ENCODE measurements at regions not wholly inside any gene's neighbourhood (a gene's known extent, or its start where the extent isn't known, plus 50 kb on each side); places are given as distances from the start of the nearest gene placed in this dataset.

GRCh38 chr2:168350380-168350779 is 103.0 kb upstream of the STK39 start:
- Histone ChIP-seq H3K27me3 (no peaks in the 10 kb centered on the region), H3K4me1 (no peaks in the 10 kb centered on the region), H3K9me3 (no peaks in the 10 kb centered on the region), H3K27ac (no peak overlapping the region), H3K4me3 (no peak overlapping the region), H3K36me3 (no peaks in the 10 kb centered on the region)
- DNase-seq: no peak
- no peak for ATAC-seq
- no peak for TF ChIP-seq CTCF (IDR thresholded peaks at IDR 0.05)
- intact Hi-C loops (cut with DNase I): no loop called here

- Histone ChIP-seq H3K9me3 (no peaks in the 10 kb centered on the region), H3K4me1 (no peaks in the 10 kb centered on the region), H3K4me3 (no peak overlapping the region), H3K36me3 (no peaks in the 10 kb centered on the region), H3K27me3 (no peaks in the 10 kb centered on the region), H3K27ac (no peak overlapping the region)
- intact Hi-C loops (cut with DNase I): no loop called here
- TF ChIP-seq CTCF (IDR thresholded peaks at IDR 0.05): no peak
- DNase-seq (no peak), ATAC-seq (no peak)
These were observed 102.8 kb upstream of the CERS6 start for GRCh38 chr2:168353251-168353650.

- ATAC-seq: no peak
- no peak for DNase-seq
- Histone ChIP-seq H3K9me3 (no peaks in the 10 kb centered on the region), H3K4me3 (no peak overlapping the region), H3K27ac (no peak overlapping the region), H3K36me3 (no peaks in the 10 kb centered on the region), H3K4me1 (no peaks in the 10 kb centered on the region), H3K27me3 (no peaks in the 10 kb centered on the region)
- intact Hi-C loops (cut with DNase I): no loop called here
- TF ChIP-seq CTCF (IDR thresholded peaks at IDR 0.05): no peak
These were observed 101.6 kb upstream of the CERS6 start for GRCh38 chr2:168354499-168354898.

GRCh38 chr2:168355121-168355520 is 101.0 kb upstream of the CERS6 start:
- ATAC-seq (no peak), DNase-seq (no peak)
- intact Hi-C loops (cut with DNase I): no loop called here
- Histone ChIP-seq H3K27me3 (no peaks in the 10 kb centered on the region), H3K36me3 (no peaks in the 10 kb centered on the region), H3K4me3 (no peak overlapping the region), H3K4me1 (no peaks in the 10 kb centered on the region), H3K9me3 (no peaks in the 10 kb centered on the region), H3K27ac (no peak overlapping the region)
- no peak for TF ChIP-seq CTCF (IDR thresholded peaks at IDR 0.05)

GRCh38 chr2:168355779-168356476 is 100.1 kb upstream of the CERS6 start:
- ATAC-seq (no peak), DNase-seq (no peak)
- no peaks in the 10 kb centered on the region for H3K9me3 ChIP-seq
- no peak for TF ChIP-seq CTCF (IDR thresholded peaks at IDR 0.05)
- no peaks in the 10 kb centered on the region for H3K27me3 ChIP-seq
- intact Hi-C loops (cut with DNase I): no loop called here
- H3K36me3 ChIP-seq: no peaks in the 10 kb centered on the region
- no peak overlapping the region for H3K27ac ChIP-seq
- no peaks in the 10 kb centered on the region for H3K4me1 ChIP-seq
- no peak overlapping the region for H3K4me3 ChIP-seq

- Histone ChIP-seq H3K27ac (no peak overlapping the region), H3K9me3 (no peaks in the 10 kb centered on the region), H3K4me1 (no peaks in the 10 kb centered on the region), H3K36me3 (no peaks in the 10 kb centered on the region), H3K4me3 (no peak overlapping the region), H3K27me3 (no peaks in the 10 kb centered on the region)
- intact Hi-C loops (cut with DNase I): no loop called here
- no peak for ATAC-seq
- no peak for TF ChIP-seq CTCF (IDR thresholded peaks at IDR 0.05)
- DNase-seq: no peak
These were observed 99.6 kb upstream of the CERS6 start for GRCh38 chr2:168356477-168356835.

All from upper lobe of right lung (tissue), 1 donor.